HG03469 (cell line): ENCODE measurements at regions not wholly inside any gene's neighbourhood (a gene's known extent, or its start where the extent isn't known, plus 50 kb on each side); places are given as distances from the start of the nearest gene placed in this dataset.
"Not testable (repeated sequence)": the region's sequence is repeated elsewhere in the genome, so short reads cannot be mapped to it uniquely, and the experiment has no call there.

Source experiments
- ATAC-seq: cut with Tn5 transposase; IDR thresholded peaks from one replicate; pipeline ENCODE4 v1.9.1; 2021; ENCODE audit warnings: mild to moderate bottlenecking, moderate library complexity, moderate number of reproducible peaks; ENCODE audit not compliant: unreplicated experiment

- ATAC-seq: no peak
Measured at GRCh38 chrX:9370893-9371292, 94.0 kb upstream of the TBL1X start.

- ATAC-seq: no peak
Measured at GRCh38 chrX:9372866-9373265, 92.0 kb upstream of the TBL1X start.

DNA sequence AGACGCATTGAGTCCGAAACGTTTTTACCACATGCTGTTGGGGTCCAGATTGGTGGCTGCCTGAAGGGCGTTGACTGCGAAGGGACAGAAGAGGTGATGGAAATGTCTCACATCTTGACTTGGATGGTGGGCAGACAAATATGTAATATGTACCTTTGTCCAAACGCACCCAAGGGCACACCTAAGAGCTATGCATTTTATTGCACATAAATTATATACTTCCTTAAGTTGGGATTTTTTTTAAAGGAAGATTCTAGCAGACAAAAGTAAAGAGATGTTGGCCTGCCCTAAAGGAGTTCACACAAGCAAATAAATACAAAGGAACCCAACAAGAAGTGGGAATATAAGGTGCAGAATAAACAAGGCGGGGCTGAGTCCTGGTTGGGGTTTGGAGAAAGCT lies 91.1 kb upstream of the TBL1X start:
- no peak for ATAC-seq

GRCh38 chrX:9374555-9374954 lies 90.3 kb upstream of the TBL1X start:
- ATAC-seq: no peak

GRCh38 chrX:9376111-9376510 lies 88.7 kb upstream of the TBL1X start:
- no peak for ATAC-seq

- not testable (repeated sequence) for ATAC-seq
Measured at GRCh38 chrX:9377216-9377615, 87.6 kb upstream of the TBL1X start.

DNA sequence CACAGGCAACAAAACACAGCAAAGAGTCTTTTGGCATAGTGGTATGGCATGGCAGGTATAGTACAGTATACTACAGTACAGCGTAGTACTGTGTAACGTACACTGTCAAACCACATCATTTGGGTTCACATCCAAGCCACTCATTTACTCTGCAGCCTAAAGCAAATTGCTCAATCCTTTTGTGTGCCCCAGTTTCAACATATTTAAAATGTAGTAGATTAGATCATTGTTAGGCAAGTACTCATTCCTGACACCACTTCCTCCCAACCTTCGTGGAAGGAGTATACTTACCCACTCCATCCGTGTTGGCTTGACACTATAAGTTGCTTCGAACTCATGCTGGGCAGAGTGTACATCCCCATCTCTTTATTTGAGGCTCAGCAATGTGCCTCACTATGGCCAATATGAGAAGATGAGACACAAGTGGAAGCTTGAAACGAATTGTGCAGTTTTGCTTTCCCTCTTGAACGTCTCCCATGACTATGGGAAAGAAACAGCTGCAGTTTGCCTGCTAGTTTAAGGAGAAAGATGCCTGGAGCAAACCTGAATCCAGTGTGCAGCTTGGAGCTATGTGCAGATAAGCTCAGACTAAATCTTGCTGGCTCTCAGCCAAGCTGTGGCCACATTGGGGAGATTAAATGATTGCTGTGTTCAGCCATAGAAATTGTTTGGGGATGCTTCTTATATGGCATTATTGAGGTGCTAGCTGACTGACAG lies 85.7 kb upstream of the TBL1X start:
- no peak for ATAC-seq

GRCh38 chrX:9379697-9380551 lies 84.9 kb upstream of the TBL1X start:
- ATAC-seq: no peak

DNA sequence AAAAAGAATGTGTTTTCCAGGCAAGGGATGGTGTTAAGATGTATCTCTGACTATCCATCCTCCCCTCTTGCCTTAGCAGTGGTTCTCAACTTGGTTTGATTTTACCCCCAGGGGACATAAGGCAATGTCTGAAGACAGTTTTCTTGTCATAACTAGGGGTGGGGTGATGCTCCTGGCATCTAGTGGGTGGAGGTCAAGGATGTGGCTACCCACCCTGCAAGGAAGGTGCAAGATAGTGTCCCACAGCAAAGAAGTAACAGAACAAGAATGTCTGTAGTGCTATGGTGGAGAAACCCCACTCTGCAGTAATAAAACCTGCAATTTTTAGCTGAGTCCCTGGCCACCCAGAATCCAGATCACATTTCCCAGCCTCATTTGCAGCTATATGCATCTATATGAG lies 81.2 kb upstream of the TBL1X start:
- ATAC-seq: no peak

- ATAC-seq: no peak
Measured at GRCh38 chrX:9388450-9388849, 76.4 kb upstream of the TBL1X start.

DNA sequence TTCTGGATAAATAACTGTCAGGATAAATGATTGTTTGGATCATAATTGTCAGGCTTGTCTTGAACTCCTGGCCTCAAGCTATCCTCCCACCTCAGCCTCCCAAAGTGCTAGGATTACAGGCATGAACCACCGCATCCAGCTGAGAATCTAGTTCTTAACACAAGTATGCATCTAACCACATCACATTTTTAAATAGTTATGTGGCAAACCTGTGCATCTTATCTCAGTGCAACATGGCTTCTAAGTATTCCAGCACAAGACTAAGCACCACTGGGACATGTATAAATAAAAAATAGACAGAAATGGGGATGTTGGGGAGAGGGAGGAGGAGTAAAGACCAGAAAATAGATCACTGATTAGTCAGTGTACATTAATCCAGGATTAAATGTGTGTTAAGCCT lies 74.7 kb upstream of the TBL1X start:
- ATAC-seq: no peak

- ATAC-seq: no peak
Measured at GRCh38 chrX:9390693-9391368, 74.0 kb upstream of the TBL1X start.

DNA sequence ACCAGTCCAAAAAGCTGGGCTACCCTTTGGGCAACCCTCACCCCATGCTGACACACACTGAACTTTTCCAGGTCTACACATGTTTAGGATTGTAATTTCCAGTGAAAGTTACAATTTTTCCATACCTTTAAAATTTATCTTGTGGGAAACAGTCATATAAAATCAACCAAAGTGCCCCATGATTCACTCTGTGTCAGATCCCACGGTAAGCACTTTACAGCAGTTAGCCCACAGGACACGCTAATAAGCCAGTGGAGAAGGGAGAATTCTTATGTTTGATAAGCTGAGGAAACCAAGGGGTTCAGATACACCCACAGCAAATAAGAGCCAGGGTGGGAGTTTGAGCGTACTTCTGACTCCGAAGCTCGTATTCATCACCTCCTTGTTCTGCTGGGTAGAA lies 72.4 kb upstream of the TBL1X start:
- no peak for ATAC-seq

- ATAC-seq: no peak
Measured at GRCh38 chrX:9393571-9393970, 71.3 kb upstream of the TBL1X start.

GRCh38 chrX:9394212-9394611 lies 70.6 kb upstream of the TBL1X start:
- no peak for ATAC-seq

DNA sequence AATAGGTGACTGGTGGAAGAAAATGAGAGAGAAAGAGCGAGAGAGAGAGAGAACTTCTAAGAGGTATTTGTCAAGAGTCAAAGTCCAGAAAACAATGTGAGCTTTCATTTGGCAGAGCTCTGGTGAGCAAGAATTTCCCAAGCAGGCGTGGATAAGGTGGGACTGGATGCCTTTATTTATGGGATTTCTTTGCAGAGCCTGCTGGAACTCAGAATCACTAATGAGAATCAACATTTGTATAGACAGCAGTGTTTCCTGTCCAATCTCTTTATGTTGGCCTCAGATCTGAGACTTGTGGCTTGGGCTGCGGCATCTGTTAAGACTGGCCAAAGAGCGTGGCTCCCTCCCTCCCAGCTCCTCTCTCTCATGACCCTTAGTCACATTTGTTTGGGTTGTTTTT lies 67.9 kb upstream of the TBL1X start:
- ATAC-seq: no peak

- no peak for ATAC-seq
Measured at GRCh38 chrX:9401051-9401450, 63.8 kb upstream of the TBL1X start.

DNA sequence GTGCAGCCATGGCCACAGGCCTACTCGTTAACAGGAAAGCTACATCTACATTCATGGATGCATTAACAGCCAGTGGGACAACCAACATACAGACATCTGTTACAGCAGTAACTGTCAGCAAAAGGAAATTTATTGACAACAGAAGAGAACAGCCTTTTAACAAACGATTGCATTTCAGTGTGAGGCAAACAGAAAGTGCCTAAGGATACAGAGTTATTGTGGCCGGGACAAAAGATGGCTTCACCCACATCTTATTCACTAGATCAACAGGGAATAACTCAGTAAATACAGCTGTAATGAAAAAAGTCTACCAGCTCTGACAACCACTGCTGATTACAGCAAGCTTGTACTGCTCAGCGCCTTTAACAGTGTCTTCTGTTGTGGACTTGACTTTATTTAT lies 61.5 kb upstream of the TBL1X start:
- ATAC-seq: no peak

DNA sequence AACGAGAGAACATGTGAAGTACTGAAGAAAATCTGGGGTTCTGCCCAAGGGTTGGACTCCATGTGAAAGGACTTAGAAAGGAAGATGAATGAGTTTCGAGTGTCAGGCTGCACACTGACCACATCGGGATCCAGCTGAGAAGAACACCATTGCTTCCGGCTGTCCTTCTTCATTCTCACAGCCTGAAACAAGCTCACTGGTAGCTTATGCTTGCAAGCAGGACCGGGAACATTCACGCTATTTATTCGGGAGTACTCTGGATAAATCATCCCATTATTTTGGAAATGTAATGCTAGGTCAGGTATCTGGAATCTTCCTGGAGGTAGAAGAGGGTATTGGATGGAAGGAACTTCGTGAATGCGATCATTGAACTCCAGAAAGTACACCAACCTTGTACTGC lies 59.2 kb upstream of the TBL1X start:
- not testable (repeated sequence) for ATAC-seq

DNA sequence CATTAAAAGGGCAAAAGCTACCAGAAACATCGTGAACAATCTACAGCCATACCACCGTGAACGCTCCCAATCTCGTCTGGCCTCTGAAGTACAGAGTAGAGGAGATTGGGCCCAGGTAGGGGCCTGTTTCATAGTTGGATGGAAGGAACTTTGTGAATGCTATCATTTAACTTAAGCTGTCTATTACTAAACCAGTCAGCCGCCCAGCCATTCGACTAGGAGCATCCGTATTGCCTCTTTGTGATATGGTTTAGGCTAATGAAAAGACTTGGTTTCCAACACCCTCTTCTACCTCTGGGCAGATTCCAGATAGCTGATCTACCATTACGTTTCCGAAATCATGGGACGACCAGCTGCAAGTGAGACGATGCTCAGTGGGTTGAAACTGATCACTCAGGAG lies 54.0 kb upstream of the TBL1X start:
- ATAC-seq: not testable (repeated sequence)

- ATAC-seq: not testable (repeated sequence)
Measured at GRCh38 chrX:9411682-9412081, 53.2 kb upstream of the TBL1X start.

GRCh38 chrX:9414416-9414815 lies 50.4 kb upstream of the TBL1X start:
- ATAC-seq: no peak
